Parathyroid adenoma (tissue), 2 donors: ENCODE measurements at regions not wholly inside any gene's neighbourhood (a gene's known extent, or its start where the extent isn't known, plus 50 kb on each side); places are given as distances from the start of the nearest gene placed in this dataset.

ENCODE experiments used
- H2AFZ ChIP-seq: fragments of 300-600 bp; sonication (generic); one replicate; pipeline ENCODE4 v1.7.0; 2017; ENCODE audit warnings: antibody characterized with exemption, mild to moderate bottlenecking
- H3K27ac ChIP-seq: fragments of 300-600 bp; sonication (generic); one replicate; pipeline ENCODE4 v1.7.0; 2017
- H3K27me3 ChIP-seq: fragments of 300-600 bp; sonication (generic); one replicate; pipeline ENCODE4 v1.7.0; 2017; ENCODE audit warnings: low read length; ENCODE audit not compliant: control insufficient read depth, insufficient read depth
- H3K36me3 ChIP-seq: fragments of 300-600 bp; sonication (generic); one replicate; pipeline ENCODE4 v1.7.0; 2017; ENCODE audit warnings: low read length; ENCODE audit not compliant: control insufficient read depth, insufficient read depth
- H3K4me1 ChIP-seq: fragments of 300-600 bp; sonication (generic); one replicate; pipeline ENCODE4 v1.7.0; 2017; ENCODE audit warnings: control low read depth
- H3K4me2 ChIP-seq: fragments of 300-600 bp; sonication (generic); one replicate; pipeline ENCODE4 v1.7.0; 2017; ENCODE audit warnings: low read length
- H3K4me3 ChIP-seq: fragments of 300-600 bp; sonication (generic); one replicate; pipeline ENCODE4 v1.7.0; 2017; ENCODE audit warnings: low read depth, low read length
- H3K79me2 ChIP-seq: fragments of 300-600 bp; sonication (generic); one replicate; pipeline ENCODE4 v1.7.0; 2017; ENCODE audit warnings: control low read depth
- H3K9ac ChIP-seq: fragments of 300-600 bp; sonication (generic); one replicate; pipeline ENCODE4 v1.7.0; 2017; ENCODE audit warnings: mild to moderate bottlenecking
- H3K9me3 ChIP-seq: fragments of 300-600 bp; sonication (generic); one replicate; pipeline ENCODE4 v1.7.0; 2017; ENCODE audit warnings: low read length; ENCODE audit not compliant: control insufficient read depth
- TF ChIP-seq, protein P1 (sequence below): fragments of 300-600 bp; sonication (generic); IDR thresholded peaks from one replicate; pipeline ENCODE4 v1.7.0; 2017; ENCODE audit warnings: antibody characterized with exemption, mild to moderate bottlenecking
- donor health status: primary hyperparathyroidism.

DNA sequence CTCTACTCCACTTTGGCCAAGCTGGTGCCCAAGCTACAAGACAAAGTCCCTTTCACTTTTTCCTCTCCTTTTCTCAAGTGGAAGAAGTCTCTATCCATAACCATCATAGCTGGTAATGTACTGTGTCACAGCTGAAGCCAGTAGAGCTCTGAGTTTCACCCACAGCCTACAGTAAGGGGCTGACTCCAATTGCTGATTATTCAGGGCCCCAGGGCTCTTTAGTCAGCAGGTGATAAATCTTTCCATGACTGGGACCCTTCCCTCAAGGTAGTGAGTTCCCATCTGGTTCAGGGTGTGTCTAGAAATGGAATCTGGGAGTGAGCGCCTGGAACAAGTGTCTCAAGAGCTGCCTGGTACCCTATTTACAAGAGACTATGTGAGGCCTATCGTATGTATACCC lies 436.0 kb upstream of the CA10 start:
- Histone ChIP-seq H3K9me3 (no peaks in the 10 kb centered on the region), H3K4me2 (no peak overlapping the region), H3K36me3 (no peaks in the 10 kb centered on the region), H3K79me2 (no peaks in the 10 kb centered on the region), H3K27ac (no peak overlapping the region), H3K4me3 (no peak overlapping the region), H3K4me1 (no peaks in the 10 kb centered on the region), H3K9ac (no peak overlapping the region), H3K27me3 (no peaks in the 10 kb centered on the region), H2AFZ (no peak overlapping the region)
- TF ChIP-seq, protein P1, sequence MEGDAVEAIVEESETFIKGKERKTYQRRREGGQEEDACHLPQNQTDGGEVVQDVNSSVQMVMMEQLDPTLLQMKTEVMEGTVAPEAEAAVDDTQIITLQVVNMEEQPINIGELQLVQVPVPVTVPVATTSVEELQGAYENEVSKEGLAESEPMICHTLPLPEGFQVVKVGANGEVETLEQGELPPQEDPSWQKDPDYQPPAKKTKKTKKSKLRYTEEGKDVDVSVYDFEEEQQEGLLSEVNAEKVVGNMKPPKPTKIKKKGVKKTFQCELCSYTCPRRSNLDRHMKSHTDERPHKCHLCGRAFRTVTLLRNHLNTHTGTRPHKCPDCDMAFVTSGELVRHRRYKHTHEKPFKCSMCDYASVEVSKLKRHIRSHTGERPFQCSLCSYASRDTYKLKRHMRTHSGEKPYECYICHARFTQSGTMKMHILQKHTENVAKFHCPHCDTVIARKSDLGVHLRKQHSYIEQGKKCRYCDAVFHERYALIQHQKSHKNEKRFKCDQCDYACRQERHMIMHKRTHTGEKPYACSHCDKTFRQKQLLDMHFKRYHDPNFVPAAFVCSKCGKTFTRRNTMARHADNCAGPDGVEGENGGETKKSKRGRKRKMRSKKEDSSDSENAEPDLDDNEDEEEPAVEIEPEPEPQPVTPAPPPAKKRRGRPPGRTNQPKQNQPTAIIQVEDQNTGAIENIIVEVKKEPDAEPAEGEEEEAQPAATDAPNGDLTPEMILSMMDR = no peak

DNA sequence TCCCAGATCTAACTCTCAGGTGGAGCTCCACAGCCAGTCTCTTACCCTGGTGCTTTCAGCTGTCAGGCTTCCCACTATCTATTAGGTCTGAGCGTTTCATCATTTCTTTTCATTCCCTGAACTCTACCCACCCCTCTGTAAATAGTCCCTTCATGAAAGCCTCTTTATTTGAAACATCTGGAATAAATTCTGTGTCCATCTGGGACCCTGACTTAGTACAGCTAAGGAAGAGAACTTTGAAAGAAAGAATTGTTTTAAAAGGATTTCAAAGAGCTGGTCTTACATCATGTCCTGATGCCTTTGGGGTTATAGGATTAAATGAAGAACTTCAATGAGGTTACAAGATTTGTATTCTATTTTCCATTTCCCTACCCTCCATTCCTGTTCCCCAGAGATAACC lies 388.5 kb upstream of the CA10 start:
- Histone ChIP-seq H3K36me3 (no peaks in the 10 kb centered on the region), H3K27me3 (no peaks in the 10 kb centered on the region), H2AFZ (no peak overlapping the region), H3K79me2 (no peaks in the 10 kb centered on the region), H3K4me1 (no peaks in the 10 kb centered on the region), H3K4me3 (no peak overlapping the region), H3K4me2 (no peak overlapping the region), H3K9ac (no peak overlapping the region), H3K27ac (no peak overlapping the region), H3K9me3 (no peaks in the 10 kb centered on the region)
- TF ChIP-seq, protein P1 = no peak

DNA sequence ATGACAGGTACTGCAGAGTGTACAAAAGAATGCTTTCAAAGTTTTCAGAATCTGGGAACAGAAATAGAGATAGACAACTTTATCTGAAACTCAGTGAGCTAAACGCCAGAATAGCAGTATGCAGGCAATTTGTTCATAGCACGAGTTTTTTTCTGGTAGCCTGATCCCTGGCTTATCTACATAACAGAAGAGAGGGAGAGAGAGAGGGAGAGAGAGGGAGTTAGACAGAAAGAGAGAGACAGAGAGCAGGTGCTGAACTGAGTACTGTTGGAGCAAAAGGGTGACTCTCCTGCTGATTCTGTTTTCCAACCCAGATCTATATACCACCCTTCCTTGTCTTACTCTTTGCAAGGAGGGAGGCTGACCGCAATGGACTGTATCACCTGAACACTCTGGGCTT lies 388.0 kb upstream of the CA10 start:
- TF ChIP-seq, protein P1 = no peak

DNA sequence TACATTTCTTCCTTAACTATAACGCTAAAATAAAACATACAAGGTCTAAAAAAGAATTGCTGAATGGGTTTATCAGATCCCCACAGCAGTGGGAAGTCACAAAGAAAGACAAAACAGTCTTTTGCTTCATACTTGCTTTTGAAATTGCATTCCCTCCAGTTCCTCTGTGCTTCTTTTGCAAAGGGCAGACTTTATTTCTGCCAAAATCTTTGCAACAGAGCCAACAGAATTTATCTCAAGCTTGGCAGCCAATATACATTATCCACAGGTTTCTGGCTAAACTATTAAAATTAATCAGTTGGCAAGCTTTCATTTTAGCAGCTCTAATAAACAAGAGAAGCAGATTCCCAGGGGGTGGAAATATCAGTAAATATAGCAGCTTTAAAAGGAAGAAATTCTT lies 378.9 kb upstream of the CA10 start:
- H3K79me2 ChIP-seq = no peaks in the 10 kb centered on the region
- TF ChIP-seq, protein P1 = no peak
- H2AFZ ChIP-seq = no peak overlapping the region
- no peak overlapping the region for H3K4me3 ChIP-seq
- no peaks in the 10 kb centered on the region for H3K9me3 ChIP-seq
- no peaks in the 10 kb centered on the region for H3K4me1 ChIP-seq
- no peaks in the 10 kb centered on the region for H3K36me3 ChIP-seq
- H3K9ac ChIP-seq = no peak overlapping the region
- no peak overlapping the region for H3K27ac ChIP-seq
- H3K4me2 ChIP-seq = no peak overlapping the region
- H3K27me3 ChIP-seq = no peaks in the 10 kb centered on the region

More for the DNA sequence above, 388.0 kb upstream of the CA10 start:
- no peaks in the 10 kb centered on the region for H3K27me3 ChIP-seq
- no peaks in the 10 kb centered on the region for H3K4me1 ChIP-seq
- H3K4me2 ChIP-seq = no peak overlapping the region
- no peak overlapping the region for H3K9ac ChIP-seq
- no peak overlapping the region for H2AFZ ChIP-seq
- H3K4me3 ChIP-seq = no peak overlapping the region
- H3K27ac ChIP-seq = no peak overlapping the region
- H3K79me2 ChIP-seq = no peaks in the 10 kb centered on the region
- no peaks in the 10 kb centered on the region for H3K9me3 ChIP-seq
- H3K36me3 ChIP-seq = no peaks in the 10 kb centered on the region

DNA sequence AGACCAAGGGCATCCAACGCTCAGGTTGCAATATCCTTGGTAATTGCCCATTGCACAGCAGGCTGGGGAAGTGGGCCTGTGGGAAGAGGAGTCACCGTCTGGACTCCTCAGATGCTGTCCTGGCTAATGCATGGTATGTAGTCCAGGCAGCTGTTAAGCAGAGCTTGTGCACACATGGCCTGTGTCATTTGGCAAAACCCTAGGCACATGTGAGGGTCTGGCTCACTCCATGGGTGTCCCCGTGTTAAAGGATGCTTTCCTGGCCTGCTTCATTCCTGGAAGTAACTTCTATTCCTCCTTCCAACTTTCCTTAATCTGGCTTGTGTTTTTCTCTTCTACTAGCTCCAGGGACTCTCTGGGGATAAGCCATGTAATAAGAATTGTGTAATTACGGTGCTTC lies 378.0 kb upstream of the CA10 start:
- Histone ChIP-seq H3K9ac (no peak overlapping the region), H2AFZ (no peak overlapping the region), H3K4me3 (no peak overlapping the region), H3K4me1 (no peaks in the 10 kb centered on the region), H3K27me3 (no peaks in the 10 kb centered on the region), H3K4me2 (no peak overlapping the region), H3K9me3 (no peaks in the 10 kb centered on the region), H3K36me3 (no peaks in the 10 kb centered on the region), H3K27ac (no peak overlapping the region), H3K79me2 (no peaks in the 10 kb centered on the region)
- TF ChIP-seq, protein P1 = no peak
